Ishikawa (cell line): ENCODE measurements at regions not wholly inside any gene's neighbourhood (a gene's known extent, or its start where the extent isn't known, plus 50 kb on each side); places are given as distances from the start of the nearest gene placed in this dataset.

Experiments
- CEBPB ChIP-seq: IDR thresholded peaks from 2 replicates; pipeline ENCODE4 v1.6.1; 2012
- CREB1 ChIP-seq: IDR thresholded peaks from 2 replicates; pipeline ENCODE4 v1.6.1; 2012; ENCODE audit warnings: low read depth
- EGR1 ChIP-seq: IDR thresholded peaks from 2 replicates; pipeline ENCODE4 v1.6.1; 2012
- EP300 ChIP-seq: IDR thresholded peaks from 2 replicates; pipeline ENCODE4 v1.6.1; 2012; ENCODE audit warnings: borderline replicate concordance
- FOXM1 ChIP-seq: IDR thresholded peaks from 2 replicates; pipeline ENCODE4 v1.6.1; 2012; ENCODE audit warnings: low read depth, borderline replicate concordance
- MAX ChIP-seq: IDR thresholded peaks from 2 replicates; pipeline ENCODE4 v1.6.1; 2012
- NFIC ChIP-seq: IDR thresholded peaks from 2 replicates; pipeline ENCODE4 v1.6.1; 2012
- RAD21 ChIP-seq: IDR thresholded peaks from 2 replicates; pipeline ENCODE4 v1.6.1; 2012; ENCODE audit warnings: low read depth
- REST ChIP-seq: IDR thresholded peaks from 2 replicates; pipeline ENCODE4 v1.6.1; 2012; ENCODE audit warnings: low read depth, mild to moderate bottlenecking
- TAF1 ChIP-seq: IDR thresholded peaks from 2 replicates; pipeline ENCODE4 v1.6.1; 2012; ENCODE audit warnings: low read depth, mild to moderate bottlenecking
- TCF12 ChIP-seq: IDR thresholded peaks from 2 replicates; pipeline ENCODE4 v1.6.1; 2012; ENCODE audit warnings: low read depth
- TEAD4 ChIP-seq: IDR thresholded peaks from 2 replicates; pipeline ENCODE4 v1.6.1; 2012
- USF1 ChIP-seq: IDR thresholded peaks from 2 replicates; pipeline ENCODE4 v1.6.1; 2012
- YY1 ChIP-seq: IDR thresholded peaks from 2 replicates; pipeline ENCODE4 v1.6.1; 2012; ENCODE audit warnings: low read depth
- ZBTB7A ChIP-seq: IDR thresholded peaks from 2 replicates; pipeline ENCODE4 v1.6.1; 2012; ENCODE audit warnings: low read depth

- TF ChIP-seq FOXM1: no peak
- no peak for TF ChIP-seq ZBTB7A
- TF ChIP-seq EGR1: no peak
- TF ChIP-seq USF1: no peak
- TF ChIP-seq REST: no peak
- TF ChIP-seq TCF12: no peak
- TF ChIP-seq MAX: no peak
- TF ChIP-seq YY1: no peak
- no peak for TF ChIP-seq NFIC
- no peak for TF ChIP-seq RAD21
- no peak for TF ChIP-seq CREB1
- no peak for TF ChIP-seq TEAD4
- TF ChIP-seq CEBPB: no peak
Measured at GRCh38 chr4:57410331-57411052, 300.3 kb upstream of the IGFBP7 start.

- TF ChIP-seq CEBPB (no peak), CREB1 (no peak), FOXM1 (no peak), EP300 (no peak), USF1 (no peak), RAD21 (no peak), EGR1 (no peak), MAX (no peak), ZBTB7A (no peak), REST (no peak), NFIC (no peak), TAF1 (no peak), TCF12 (no peak), TEAD4 (no peak)
Measured at GRCh38 chr4:57405359-57405758, 295.2 kb upstream of the IGFBP7 start.

GRCh38 chr4:57404483-57404882 lies 294.3 kb upstream of the IGFBP7 start:
- no peak for TF ChIP-seq CREB1
- no peak for TF ChIP-seq FOXM1
- TF ChIP-seq ZBTB7A: no peak
- TF ChIP-seq TCF12: no peak
- TF ChIP-seq RAD21: no peak
- no peak for TF ChIP-seq MAX
- TF ChIP-seq TAF1: no peak
- TF ChIP-seq EP300: no peak
- TF ChIP-seq REST: no peak
- TF ChIP-seq TEAD4: no peak
- TF ChIP-seq USF1: no peak
- no peak for TF ChIP-seq EGR1
- TF ChIP-seq YY1: no peak
- TF ChIP-seq CEBPB: no peak
- no peak for TF ChIP-seq NFIC

- no peak for TF ChIP-seq RAD21
- TF ChIP-seq TCF12: no peak
- no peak for TF ChIP-seq EGR1
- TF ChIP-seq EP300: no peak
- TF ChIP-seq MAX: no peak
- TF ChIP-seq YY1: no peak
- TF ChIP-seq ZBTB7A: no peak
- no peak for TF ChIP-seq REST
- no peak for TF ChIP-seq USF1
- TF ChIP-seq CEBPB: no peak
- no peak for TF ChIP-seq TEAD4
Measured at GRCh38 chr4:57403591-57403990, 293.4 kb upstream of the IGFBP7 start.
